K562 (cell line): ENCODE measurements at regions not wholly inside any gene's neighbourhood (a gene's known extent, or its start where the extent isn't known, plus 50 kb on each side); places are given as distances from the start of the nearest gene placed in this dataset.
"Not testable (repeated sequence)": the region's sequence is repeated elsewhere in the genome, so short reads cannot be mapped to it uniquely, and the experiment has no call there.

Experiments used
- ATAC-seq: fragments of 200-7000 bp; cut with Tn5 transposase; 3 replicates; pipeline ENCODE4 v1.9.1; 2020; ENCODE audit warnings: moderate library complexity
- BruUV-seq: library from RNA; stranded (reverse); fragments of 400-500 nt; replicated peaks from 2 replicates; lab custom pipeline; 2021; lab: Mats Ljungman, UMichigan
- CTCF ChIA-PET: fragments of 300-600 bp; formaldehyde crosslinking; extraction: SDS; loops from one replicate; lab custom pipeline; 2021; ENCODE audit warnings: low intra/inter-chr PET ratio; lab: Yijun Ruan, JAX
- POLR2A ChIA-PET: fragments of 300-600, 350-650 bp; sonication (Branson Sonifier 250); formaldehyde crosslinking; extraction: SDS; loops from one replicate; lab custom pipeline; 2021; ENCODE audit warnings: antibody characterized with exemption, inconsistent platforms; lab: Yijun Ruan, JAX
- DNase-seq, 4 experiments: peaks; one replicate each; pipeline versions ENCODE4 v3.0.0 to v3.0.0-alpha.2; 2011 to 2018; ENCODE audit warnings: low spot score in 3 of 4, mixed read lengths in 3 of 4; ENCODE audit errors: extremely low read depth in 1 of 4
- FAIRE-seq: peaks from 2 replicates; lab custom pipeline; 2011; peaks lifted over from hg19 to GRCh38; lab: Jason Lieb, UNC
- H2AFZ ChIP-seq: 2 replicates; pipeline ENCODE4 v1.6.0; 2011; ENCODE audit warnings: low read depth, low read length, control low read depth, inconsistent platforms
- H3K27ac ChIP-seq: fragments of 200-600 bp; 3 replicates; pipeline ENCODE4 v1.8.0; 2011; ENCODE audit warnings: low read depth, mild to moderate bottlenecking, control low read depth, inconsistent platforms, low read length, moderate library complexity, mixed read lengths; ENCODE audit errors: extremely low read depth
- H3K27me3 ChIP-seq, 2 experiments: fragments of 300-600 bp in 1 of 2; 2 replicates in 1 of 2; 3 replicates in 1 of 2; pipeline versions ENCODE4 v1.6.0 to v1.8.0; 2011; ENCODE audit warnings: inconsistent platforms in 2 of 2, low read length in 2 of 2, mild to moderate bottlenecking in 1 of 2, mixed read lengths in 1 of 2, moderate library complexity in 1 of 2; ENCODE audit not compliant: control insufficient read depth in 2 of 2, insufficient read depth in 2 of 2
- H3K36me3 ChIP-seq: fragments of 300-600 bp; 3 replicates; pipeline ENCODE4 v1.8.0; 2011; ENCODE audit warnings: mild to moderate bottlenecking, low read length, inconsistent platforms; ENCODE audit not compliant: control insufficient read depth, insufficient read depth
- H3K4me1 ChIP-seq, 2 experiments: fragments of 200-600 bp in 1 of 2; replicated peaks in 1 of 2; 2 replicates in 1 of 2; 3 replicates in 1 of 2; pipeline versions ENCODE4 v1.5.1 to v1.8.0; 2011; ENCODE audit warnings: inconsistent platforms in 2 of 2, low read length in 2 of 2, mild to moderate bottlenecking in 1 of 2, mixed read lengths in 1 of 2, moderate library complexity in 1 of 2; ENCODE audit not compliant: control insufficient read depth in 2 of 2, insufficient read depth in 2 of 2
- H3K4me2 ChIP-seq: 2 replicates; pipeline ENCODE4 v1.6.1; 2011; ENCODE audit warnings: low read length, control low read depth, inconsistent platforms, mixed read lengths; ENCODE audit not compliant: insufficient read depth
- H3K4me3 ChIP-seq: fragments of 200-600 bp; sonication (generic), shearing (Covaris generic); 2 replicates; pipeline ENCODE4 v1.5.1; 2016; ENCODE audit warnings: control low read depth, inconsistent platforms
- H3K79me2 ChIP-seq: fragments of 200-600 bp; 3 replicates; pipeline ENCODE4 v1.8.0; 2011; ENCODE audit warnings: low read length, inconsistent platforms; ENCODE audit not compliant: control insufficient read depth, insufficient read depth
- H3K9ac ChIP-seq, 2 experiments: 2 replicates each; pipeline versions ENCODE4 v1.6.0 to v1.6.1; 2011; ENCODE audit warnings: low read depth in 2 of 2, low read length in 2 of 2, control low read depth in 1 of 2, inconsistent platforms in 1 of 2, mild to moderate bottlenecking in 1 of 2, mixed read lengths in 1 of 2; ENCODE audit not compliant: insufficient read depth in 1 of 2
- H3K9me1 ChIP-seq: one replicate; pipeline ENCODE4 v1.6.0; 2011; ENCODE audit warnings: inconsistent platforms, mild to moderate bottlenecking, low read length, moderate library complexity; ENCODE audit not compliant: control insufficient read depth, insufficient read depth
- H3K9me3 ChIP-seq: replicated peaks from 2 replicates; pipeline ENCODE4 v1.5.1; 2011; ENCODE audit warnings: low read depth, low read length, inconsistent platforms; ENCODE audit not compliant: control insufficient read depth, insufficient read depth
- H4K20me1 ChIP-seq: replicated peaks from 2 replicates; pipeline ENCODE4 v1.6.1; 2011; ENCODE audit warnings: low read length, inconsistent platforms, mixed read lengths; ENCODE audit not compliant: control insufficient read depth, insufficient read depth
- CHD2 ChIP-seq: IDR thresholded peaks from 2 replicates; pipeline ENCODE4 v1.6.1; 2011; ENCODE audit warnings: low read depth, low read length
- HNRNPK ChIP-seq: fragments of 200-400 bp; formaldehyde crosslinking; IDR thresholded peaks from one replicate; pipeline ENCODE4 v1.6.1; 2018; ENCODE audit warnings: mild to moderate bottlenecking, low read depth, low read length; ENCODE audit not compliant: poor library complexity, severe bottlenecking
- MAZ ChIP-seq, 2 experiments: fragments of 450-650 bp in 1 of 2; sonication (generic) in 1 of 2; formaldehyde crosslinking; IDR thresholded peaks in 1 of 2; conservative IDR thresholded peaks in 1 of 2; 2 replicates each; pipeline versions ENCODE4 v1.4.0 to v1.5.0; 2020; ENCODE audit warnings: mild to moderate bottlenecking in 1 of 2, missing genetic modification reagents in 1 of 2
- MEF2A ChIP-seq: IDR thresholded peaks from 2 replicates; pipeline ENCODE4 v1.6.1; 2011; ENCODE audit warnings: low read depth, mild to moderate bottlenecking, low read length, moderate library complexity; ENCODE audit not compliant: control insufficient read depth
- NEUROD1 ChIP-seq: fragments of 150-350 bp; IDR thresholded peaks from 2 replicates; pipeline ENCODE4 v1.6.1; 2014; ENCODE audit warnings: borderline replicate concordance, low read length, low read depth; ENCODE audit not compliant: partially characterized antibody
- RFX5 ChIP-seq: IDR thresholded peaks from 2 replicates; pipeline ENCODE4 v1.6.1; 2011; ENCODE audit warnings: low read depth, mild to moderate bottlenecking, improper control_type of control experiment, low read length
- SRSF3 ChIP-seq: fragments of 200-400 bp; formaldehyde crosslinking; IDR thresholded peaks from 2 replicates; pipeline ENCODE4 v1.6.1; 2016; ENCODE audit warnings: mild to moderate bottlenecking, low read length, moderate library complexity; ENCODE audit not compliant: insufficient read depth
- TBP ChIP-seq: optimal IDR thresholded peaks from 2 replicates; pipeline ENCODE3; 2011; ENCODE audit warnings: low read depth, low read length, improper control_type of control experiment
- ZNF830 ChIP-seq: fragments of 250-450 bp; sonication (Bioruptor Pico); IDR thresholded peaks from 2 replicates; pipeline ENCODE4 v1.5.0; 2021; ENCODE audit warnings: mild to moderate bottlenecking
- WGBS: fragments of 100-300 bp; shearing (Covaris generic); methylation state at CpG from one replicate; pipeline ENCODE4 v1.1.6; 2016; ENCODE audit warnings: low coverage, mixed read lengths; ENCODE audit not compliant: insufficient coverage; ENCODE audit errors: missing lambda C conversion rate; 5-methylcytosine and 5-hydroxymethylcytosine counted together
- in situ Hi-C: fragments of 300-500 bp; cut with MboI; formaldehyde crosslinking; loops from 4 replicates; pipeline ENCODE4 v1.15.0; 2018; ENCODE audit warnings: inconsistent platforms, mixed read lengths
- intact Hi-C: fragments of 100-400 bp; cut with micrococcal nuclease; formaldehyde crosslinking; loops from 2 replicates; pipeline ENCODE4 v1.14.2; 2022
- TF ChIP-seq, protein P1 (sequence below): fragments of 450-650 bp; IDR thresholded peaks from 2 replicates; pipeline ENCODE4 v1.6.1; 2016; ENCODE audit warnings: antibody characterized with exemption
- TF ChIP-seq, protein P2 (sequence below): fragments of 250-450 bp; sonication (Bioruptor Pico); IDR thresholded peaks from 2 replicates; pipeline ENCODE4 v1.5.0; 2020; ENCODE audit warnings: mild to moderate bottlenecking
- TF ChIP-seq, protein P3 (sequence below), 2 experiments: fragments of 450-650 bp; IDR thresholded peaks; 2 replicates each; pipeline ENCODE4 v1.6.1; 2016

DNA sequence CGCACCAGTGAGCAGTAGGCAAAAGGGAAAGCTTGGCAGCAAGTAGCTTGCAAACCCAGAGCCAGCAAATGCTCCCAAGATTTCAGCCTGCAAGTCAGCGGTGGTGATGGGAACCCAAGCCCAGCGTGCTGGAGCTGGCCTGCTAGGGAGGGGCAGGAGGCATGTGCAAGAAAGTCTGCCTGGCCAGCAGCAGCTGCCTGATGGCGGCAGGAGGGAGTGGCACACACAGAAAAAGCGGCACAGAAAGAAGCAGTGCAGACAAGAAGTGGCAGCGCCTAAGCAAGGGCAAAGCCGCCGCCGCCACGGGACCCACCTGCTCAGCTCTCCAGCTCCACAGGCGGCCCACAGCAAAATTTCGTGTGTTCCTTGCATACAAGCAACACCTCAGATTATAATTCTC lies 1206.5 kb upstream of the PABPC4L start:
- Histone ChIP-seq H3K4me2 (no peak overlapping the region), H3K4me1 (no peaks in the 10 kb centered on the region), H3K79me2 (no peaks in the 10 kb centered on the region), H3K4me3 (no peak overlapping the region), H3K9ac (no peak overlapping the region), H3K9me3 (no peaks in the 10 kb centered on the region), H3K36me3 (no peaks in the 10 kb centered on the region), H4K20me1 (no peaks in the 10 kb centered on the region), H2AFZ (no peak overlapping the region), H3K9me1 (no peaks in the 10 kb centered on the region), H3K27ac (no peak overlapping the region)
- CTCF ChIA-PET, result no interaction called here
- 0% methylated on average over 9 of the region's 12 CpGs for WGBS
- POLR2A ChIA-PET, result no interaction called here
- no peak for DNase-seq
- intact Hi-C loops (no loop called here), in situ Hi-C loops (no loop called here)
- BruUV-seq, result no TSS peak
- no peak for FAIRE-seq
- TF ChIP-seq, protein P1, sequence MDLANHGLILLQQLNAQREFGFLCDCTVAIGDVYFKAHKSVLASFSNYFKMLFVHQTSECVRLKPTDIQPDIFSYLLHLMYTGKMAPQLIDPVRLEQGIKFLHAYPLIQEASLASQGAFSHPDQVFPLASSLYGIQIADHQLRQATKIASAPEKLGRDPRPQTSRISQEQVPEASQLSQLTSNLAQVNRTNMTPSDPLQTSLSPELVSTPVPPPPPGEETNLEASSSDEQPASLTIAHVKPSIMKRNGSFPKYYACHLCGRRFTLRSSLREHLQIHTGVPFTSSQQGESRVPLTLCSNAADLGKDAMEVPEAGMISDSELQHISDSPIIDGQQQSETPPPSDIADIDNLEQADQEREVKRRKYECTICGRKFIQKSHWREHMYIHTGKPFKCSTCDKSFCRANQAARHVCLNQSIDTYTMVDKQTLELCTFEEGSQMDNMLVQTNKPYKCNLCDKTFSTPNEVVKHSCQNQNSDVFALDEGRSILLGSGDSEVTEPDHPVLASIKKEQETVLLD, result no peak
- TF ChIP-seq MAZ (CRISPR knock-in tag; conservative IDR thresholded peaks at IDR 0.05 in 1 of 2, IDR thresholded peaks at IDR 0.05 in 1 of 2) (no peak), SRSF3 (no peak), TBP (no peak), CHD2 (no peak), ZNF830 (CRISPR knock-in tag) (no peak), RFX5 (no peak), MEF2A (no peak), HNRNPK (no peak), NEUROD1 (no peak)
- TF ChIP-seq, protein P2, sequence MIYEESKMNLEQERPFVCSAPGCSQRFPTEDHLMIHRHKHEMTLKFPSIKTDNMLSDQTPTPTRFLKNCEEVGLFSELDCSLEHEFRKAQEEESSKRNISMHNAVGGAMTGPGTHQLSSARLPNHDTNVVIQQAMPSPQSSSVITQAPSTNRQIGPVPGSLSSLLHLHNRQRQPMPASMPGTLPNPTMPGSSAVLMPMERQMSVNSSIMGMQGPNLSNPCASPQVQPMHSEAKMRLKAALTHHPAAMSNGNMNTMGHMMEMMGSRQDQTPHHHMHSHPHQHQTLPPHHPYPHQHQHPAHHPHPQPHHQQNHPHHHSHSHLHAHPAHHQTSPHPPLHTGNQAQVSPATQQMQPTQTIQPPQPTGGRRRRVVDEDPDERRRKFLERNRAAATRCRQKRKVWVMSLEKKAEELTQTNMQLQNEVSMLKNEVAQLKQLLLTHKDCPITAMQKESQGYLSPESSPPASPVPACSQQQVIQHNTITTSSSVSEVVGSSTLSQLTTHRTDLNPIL (CRISPR knock-in tag), result no peak
- TF ChIP-seq, protein P3, sequence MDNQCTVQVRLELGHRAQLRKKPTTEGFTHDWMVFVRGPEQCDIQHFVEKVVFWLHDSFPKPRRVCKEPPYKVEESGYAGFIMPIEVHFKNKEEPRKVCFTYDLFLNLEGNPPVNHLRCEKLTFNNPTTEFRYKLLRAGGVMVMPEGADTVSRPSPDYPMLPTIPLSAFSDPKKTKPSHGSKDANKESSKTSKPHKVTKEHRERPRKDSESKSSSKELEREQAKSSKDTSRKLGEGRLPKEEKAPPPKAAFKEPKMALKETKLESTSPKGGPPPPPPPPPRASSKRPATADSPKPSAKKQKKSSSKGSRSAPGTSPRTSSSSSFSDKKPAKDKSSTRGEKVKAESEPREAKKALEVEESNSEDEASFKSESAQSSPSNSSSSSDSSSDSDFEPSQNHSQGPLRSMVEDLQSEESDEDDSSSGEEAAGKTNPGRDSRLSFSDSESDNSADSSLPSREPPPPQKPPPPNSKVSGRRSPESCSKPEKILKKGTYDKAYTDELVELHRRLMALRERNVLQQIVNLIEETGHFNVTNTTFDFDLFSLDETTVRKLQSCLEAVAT (IDR thresholded peaks at IDR 0.05), result no peak
- TF ChIP-seq, all 486 proteins: peak for 0
- no peak for ATAC-seq
- no peaks in the 10 kb centered on the region for H3K27me3 ChIP-seq

DNA sequence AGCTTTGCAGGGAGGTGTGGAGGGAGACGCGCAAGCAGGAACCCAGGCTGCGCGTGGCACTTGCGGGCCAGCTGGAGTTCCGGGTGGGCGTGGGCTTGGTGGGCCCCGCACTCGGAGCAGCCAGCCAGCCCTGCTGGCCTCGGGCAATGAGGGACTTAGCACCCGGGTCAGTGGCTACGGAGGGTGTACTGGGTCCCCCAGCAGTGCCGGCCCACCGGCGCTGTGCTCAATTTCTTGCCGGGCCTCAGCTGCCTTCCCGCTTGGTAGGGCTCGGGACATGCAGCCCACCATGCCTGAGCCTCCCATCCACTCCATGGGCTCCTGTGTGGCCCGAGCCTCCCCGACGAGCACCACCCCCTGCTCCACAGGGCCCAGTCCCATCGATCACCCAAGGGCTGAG lies 1205.0 kb upstream of the PABPC4L start:
- BruUV-seq, H3K36me3 ChIP-seq, in situ Hi-C loops, H3K79me2 ChIP-seq, ATAC-seq, intact Hi-C loops, H3K9ac ChIP-seq, H3K27me3 ChIP-seq, DNase-seq, H3K27ac ChIP-seq, H3K9me3 ChIP-seq, FAIRE-seq, CTCF ChIA-PET, POLR2A ChIA-PET, H3K9me1 ChIP-seq, H2AFZ ChIP-seq, H3K4me1 ChIP-seq, H3K4me3 ChIP-seq, H3K4me2 ChIP-seq, H4K20me1 ChIP-seq: not testable (repeated sequence)
- 13% methylated on average over 15 of the region's 22 CpGs for WGBS
